Glutamatergic neuron (in vitro differentiated cells): ENCODE measurements at regions not wholly inside any gene's neighbourhood (a gene's known extent, or its start where the extent isn't known, plus 50 kb on each side); places are given as distances from the start of the nearest gene placed in this dataset.

ENCODE experiments used
- DNase-seq: peaks from one replicate; pipeline ENCODE4 v3.0.0; 2022
- H3K27ac Mint-ChIP-seq: one replicate; pipeline ENCODE4 v1.8.0; 2020; ENCODE audit warnings: mild to moderate bottlenecking, mixed read lengths, inconsistent platforms; ENCODE audit not compliant: unreplicated experiment
- H3K27me3 Mint-ChIP-seq: one replicate; pipeline ENCODE4 v1.8.0; 2020; ENCODE audit warnings: mild to moderate bottlenecking, moderate library complexity, mixed read lengths, inconsistent platforms; ENCODE audit not compliant: unreplicated experiment
- H3K36me3 Mint-ChIP-seq: one replicate; pipeline ENCODE4 v1.8.0; 2020; ENCODE audit warnings: mild to moderate bottlenecking, mixed read lengths, inconsistent platforms; ENCODE audit not compliant: unreplicated experiment
- H3K4me1 Mint-ChIP-seq: one replicate; pipeline ENCODE4 v1.8.0; 2020; ENCODE audit warnings: mild to moderate bottlenecking, low read depth, mixed read lengths, inconsistent platforms; ENCODE audit not compliant: unreplicated experiment
- H3K4me3 Mint-ChIP-seq: one replicate; pipeline ENCODE4 v1.8.0; 2020; ENCODE audit warnings: mild to moderate bottlenecking, mixed read lengths, inconsistent platforms; ENCODE audit not compliant: unreplicated experiment
- H3K9me3 Mint-ChIP-seq: one replicate; pipeline ENCODE4 v1.8.0; 2020; ENCODE audit warnings: mild to moderate bottlenecking, moderate library complexity, mixed read lengths, inconsistent platforms; ENCODE audit not compliant: unreplicated experiment
- TF ChIP-seq, protein P1 (sequence below): fragments of 200-600 bp; sonication (generic); IDR thresholded peaks from one replicate; pipeline ENCODE4 v1.5.0; 2021; ENCODE audit not compliant: partially characterized antibody, unreplicated experiment

DNA sequence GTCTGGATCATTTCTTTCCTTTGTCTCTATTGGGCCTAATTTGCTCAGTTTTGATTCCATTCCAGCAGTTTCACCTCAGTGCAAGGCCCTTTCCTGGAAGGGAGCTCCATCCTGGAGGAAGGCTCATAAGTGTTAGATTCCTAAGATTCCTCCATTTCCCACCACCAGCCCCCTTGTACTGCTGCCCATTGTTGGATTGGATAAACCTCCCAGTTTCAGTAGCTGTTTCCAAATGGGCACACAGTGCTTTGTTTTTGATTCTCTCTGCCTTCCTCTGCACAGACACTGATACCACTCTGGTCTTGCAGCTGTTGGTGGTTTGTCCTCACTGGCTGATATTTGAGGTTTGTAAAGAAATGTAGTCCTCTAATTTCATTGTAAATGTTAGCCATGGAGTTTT lies 158.9 kb downstream of the SLC15A5 start:
- peaks cover 1% of the 10 kb centered on the region for H3K27me3 Mint-ChIP-seq
- TF ChIP-seq, protein P1, sequence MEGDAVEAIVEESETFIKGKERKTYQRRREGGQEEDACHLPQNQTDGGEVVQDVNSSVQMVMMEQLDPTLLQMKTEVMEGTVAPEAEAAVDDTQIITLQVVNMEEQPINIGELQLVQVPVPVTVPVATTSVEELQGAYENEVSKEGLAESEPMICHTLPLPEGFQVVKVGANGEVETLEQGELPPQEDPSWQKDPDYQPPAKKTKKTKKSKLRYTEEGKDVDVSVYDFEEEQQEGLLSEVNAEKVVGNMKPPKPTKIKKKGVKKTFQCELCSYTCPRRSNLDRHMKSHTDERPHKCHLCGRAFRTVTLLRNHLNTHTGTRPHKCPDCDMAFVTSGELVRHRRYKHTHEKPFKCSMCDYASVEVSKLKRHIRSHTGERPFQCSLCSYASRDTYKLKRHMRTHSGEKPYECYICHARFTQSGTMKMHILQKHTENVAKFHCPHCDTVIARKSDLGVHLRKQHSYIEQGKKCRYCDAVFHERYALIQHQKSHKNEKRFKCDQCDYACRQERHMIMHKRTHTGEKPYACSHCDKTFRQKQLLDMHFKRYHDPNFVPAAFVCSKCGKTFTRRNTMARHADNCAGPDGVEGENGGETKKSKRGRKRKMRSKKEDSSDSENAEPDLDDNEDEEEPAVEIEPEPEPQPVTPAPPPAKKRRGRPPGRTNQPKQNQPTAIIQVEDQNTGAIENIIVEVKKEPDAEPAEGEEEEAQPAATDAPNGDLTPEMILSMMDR, result no peak
- DNase-seq, result no peak
- H3K4me3 Mint-ChIP-seq, result no peak overlapping the region
- H3K27ac Mint-ChIP-seq, result no peak overlapping the region
- no peaks in the 10 kb centered on the region for H3K4me1 Mint-ChIP-seq
- H3K9me3 Mint-ChIP-seq, result peaks cover 2% of the 10 kb centered on the region
- no peaks in the 10 kb centered on the region for H3K36me3 Mint-ChIP-seq

- no peaks in the 10 kb centered on the region for H3K36me3 Mint-ChIP-seq
- no peaks in the 10 kb centered on the region for H3K9me3 Mint-ChIP-seq
- no peaks in the 10 kb centered on the region for H3K27me3 Mint-ChIP-seq
- TF ChIP-seq, protein P1, result no peak
- no peak overlapping the region for H3K27ac Mint-ChIP-seq
- H3K4me1 Mint-ChIP-seq, result peaks cover 4% of the 10 kb centered on the region
- peak; percentile 48 for DNase-seq
- H3K4me3 Mint-ChIP-seq, result no peak overlapping the region
Observed at GRCh38 chr12:16112612-16113560, 164.6 kb downstream of the SLC15A5 start.

GRCh38 chr12:16112130-16112529 lies 165.4 kb downstream of the SLC15A5 start:
- Mint-ChIP-seq H3K27me3 (no peaks in the 10 kb centered on the region), H3K4me1 (peaks cover 4% of the 10 kb centered on the region), H3K4me3 (no peak overlapping the region), H3K9me3 (no peaks in the 10 kb centered on the region), H3K36me3 (no peaks in the 10 kb centered on the region), H3K27ac (no peak overlapping the region)
- no peak for DNase-seq
- TF ChIP-seq, protein P1, result no peak

DNA sequence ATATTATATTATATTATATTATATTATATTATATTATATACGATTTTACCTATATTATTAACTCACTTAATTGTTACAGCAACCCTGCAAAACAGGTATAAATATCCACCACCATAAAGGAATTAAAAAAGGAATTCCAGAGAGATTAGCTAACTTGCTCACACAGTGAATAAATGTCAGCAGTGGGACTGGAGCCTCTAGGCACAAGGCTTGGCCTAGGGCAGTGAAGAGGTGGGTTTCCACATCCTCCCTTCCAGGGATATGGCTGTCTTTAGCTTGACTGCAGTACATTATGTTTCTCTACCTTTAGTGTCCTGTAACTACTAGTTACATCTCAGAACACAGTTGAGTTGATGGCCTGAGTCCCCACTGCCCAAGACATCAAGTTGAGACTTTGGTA lies 166.9 kb downstream of the SLC15A5 start:
- Mint-ChIP-seq H3K9me3 (no peaks in the 10 kb centered on the region), H3K36me3 (no peaks in the 10 kb centered on the region)

More for the DNA sequence above, 166.9 kb downstream of the SLC15A5 start:
- Mint-ChIP-seq H3K4me3 (no peak overlapping the region), H3K27me3 (no peaks in the 10 kb centered on the region), H3K27ac (no peak overlapping the region), H3K4me1 (peaks cover 4% of the 10 kb centered on the region)
- TF ChIP-seq, protein P1, result no peak
- no peak for DNase-seq
